ENCODE measurements at regions not wholly inside any gene's neighbourhood (a gene's known extent, or its start where the extent isn't known, plus 50 kb on each side); places are given as distances from the start of the nearest gene placed in this dataset.

- no peak for DNase-seq
- H3K27me3 ChIP-seq (ENCODE audit: control insufficient read depth, insufficient read depth, low read length), result peaks cover 6% of the 10 kb centered on the region
- H3K18ac ChIP-seq (ENCODE audit: low read depth, low read length), result no peak overlapping the region
- no peaks in the 10 kb centered on the region for H3K79me1 ChIP-seq (ENCODE audit: low read depth in 1 of 2, low read length in 2 of 2)
- H2BK20ac ChIP-seq (ENCODE audit: low read depth, low read length), result no peak overlapping the region
- no peak overlapping the region for H3K14ac ChIP-seq (replicated peaks; ENCODE audit: low read depth, low read length)
- no peaks in the 10 kb centered on the region for H3K9me3 ChIP-seq (ENCODE audit: control insufficient read depth, insufficient read depth, low read length)
- no peak overlapping the region for H2AK9ac ChIP-seq (replicated peaks; ENCODE audit: low read depth, low read length, poor library complexity)
- ChIA-PET CTCF (no interaction called here), POLR2A (ENCODE audit: unreplicated experiment) (no interaction called here)
- H3K4me1 ChIP-seq (ENCODE audit: control insufficient read depth, insufficient read depth, low read length), result no peaks in the 10 kb centered on the region
- H2AFZ ChIP-seq (replicated peaks; ENCODE audit: low read length, poor library complexity), result no peak overlapping the region
- H3K23ac ChIP-seq (ENCODE audit: low read depth, low read length), result no peak overlapping the region
- H3K4me3 ChIP-seq (ENCODE audit: insufficient read depth, low read depth, low read length), result no peak overlapping the region
- WGBS, 2 experiments (ENCODE audit: extremely low coverage in 2 of 2, insufficient read length in 1 of 2), result 27% methylated on average over 2 of the region's 2 CpGs; no CpG with 5 or more reads in 1 of the 2 experiments
- H4K5ac ChIP-seq (ENCODE audit: low read depth, low read length), result no peak overlapping the region
- no peak overlapping the region for H2BK15ac ChIP-seq (ENCODE audit: low read depth, low read length)
- no TSS peak for BruUV-seq (replicated peaks)
- dilution Hi-C loops (cut with HindIII; ENCODE audit: low sequenced_read_pairs, unreplicated experiment), result no loop called here
- in situ Hi-C loops (cut with MboI; ENCODE audit: low sequenced_read_pairs), result no loop called here
- H4K91ac ChIP-seq (ENCODE audit: insufficient read depth, low read depth, low read length), result no peak overlapping the region
- H3K56ac ChIP-seq (ENCODE audit: extremely low read depth, insufficient read depth, low read length), result no peak overlapping the region
- H3K4ac ChIP-seq (ENCODE audit: low read depth, low read length), result no peak overlapping the region
- H2BK5ac ChIP-seq (ENCODE audit: low read depth, low read length, poor library complexity, severe bottlenecking), result no peak overlapping the region
- no peaks in the 10 kb centered on the region for H4K20me1 ChIP-seq (ENCODE audit: insufficient read depth, low read length)
- no peak for ATAC-seq (ENCODE audit: low read depth)
- no peak overlapping the region for H3K4me2 ChIP-seq (ENCODE audit: low read depth, low read length)
- H4K8ac ChIP-seq (ENCODE audit: low read depth in 2 of 2, low read length in 2 of 2), result no peak overlapping the region
- no peak overlapping the region for H3K9ac ChIP-seq (ENCODE audit: low read depth, low read length)
- no peak overlapping the region for H2BK120ac ChIP-seq (ENCODE audit: low read depth, low read length)
- TF ChIP-seq SMC3 (IDR thresholded peaks at IDR 0.05; ENCODE audit: low read depth, low read length), result no peak
- no peak for TF ChIP-seq MXI1 (IDR thresholded peaks at IDR 0.05; ENCODE audit: borderline replicate concordance, low read depth, low read length)
- no peak for TF ChIP-seq RAD21 (IDR thresholded peaks at IDR 0.05; ENCODE audit: low read length)
- no peak for TF ChIP-seq POLR2A (IDR thresholded peaks at IDR 0.05; ENCODE audit: low read depth, low read length)
- no peak for TF ChIP-seq BHLHE40 (IDR thresholded peaks at IDR 0.05; ENCODE audit: low read depth, low read length)
- no peak for TF ChIP-seq MAZ (IDR thresholded peaks at IDR 0.05; ENCODE audit: borderline replicate concordance, low read depth, low read length)
- TF ChIP-seq ELK1 (IDR thresholded peaks at IDR 0.05; ENCODE audit: borderline replicate concordance, low read depth, low read length), result no peak
- no peak for TF ChIP-seq CHD1 (IDR thresholded peaks at IDR 0.05; ENCODE audit: low read depth, low read length)
- no peak for TF ChIP-seq FOS (IDR thresholded peaks at IDR 0.05; ENCODE audit: low read depth, low read length)
- TF ChIP-seq CTCF (conservative IDR thresholded peaks at IDR 0.05; ENCODE audit: low read depth, low read length), result no peak
- H3K36me3 ChIP-seq (ENCODE audit: control insufficient read depth, insufficient read depth, low read length), result no peaks in the 10 kb centered on the region
- intact Hi-C loops (cut with micrococcal nuclease), result no loop called here
- H2AK5ac ChIP-seq (ENCODE audit: low read depth, low read length), result no peak overlapping the region
- H3K27ac ChIP-seq (ENCODE audit: insufficient read depth, low read length), result no peak overlapping the region
- no peaks in the 10 kb centered on the region for H3K9me1 ChIP-seq (ENCODE audit: insufficient read depth, low read length)
Observed at GRCh38 chr5:175166026-175166425, 278.0 kb downstream of the DRD1 start.
